ENCODE measurements at regions not wholly inside any gene's neighbourhood (a gene's known extent, or its start where the extent isn't known, plus 50 kb on each side); places are given as distances from the start of the nearest gene placed in this dataset.
"Not testable (repeated sequence)": the region's sequence is repeated elsewhere in the genome, so short reads cannot be mapped to it uniquely, and the experiment has no call there.

DNA sequence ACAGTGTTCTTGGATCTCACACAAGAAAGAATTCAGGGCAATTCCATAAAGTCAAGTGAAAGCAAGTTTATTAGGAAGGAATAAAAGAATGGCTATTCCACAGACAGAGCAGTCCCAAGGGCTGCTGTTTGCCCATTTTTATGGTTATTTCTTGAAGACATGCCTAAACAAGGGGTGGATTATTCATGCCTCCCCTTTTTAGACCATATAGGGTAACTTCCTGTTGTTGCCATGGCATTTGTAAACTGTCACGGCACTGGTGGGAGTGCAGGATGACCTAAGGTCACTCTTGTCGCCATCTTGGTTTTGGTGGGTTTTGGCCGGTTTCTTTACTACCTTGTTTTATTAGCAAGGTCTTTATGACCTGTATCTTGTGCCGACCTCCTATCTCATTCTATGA, 219.6 kb downstream of the RAB11FIP4 start:
- not testable (repeated sequence) for TF ChIP-seq EZH2 (IDR thresholded peaks at IDR 0.05; ENCODE audit: insufficient read depth, poor library complexity, severe bottlenecking); EZH2phosphoT487 (IDR thresholded peaks at IDR 0.05; ENCODE audit: insufficient read depth, low read depth)
